SJCRH30 (cell line): ENCODE measurements at regions not wholly inside any gene's neighbourhood (a gene's known extent, or its start where the extent isn't known, plus 50 kb on each side); places are given as distances from the start of the nearest gene placed in this dataset.

ENCODE experiments used
- DNase-seq, 2 experiments: peaks; one replicate each; pipeline ENCODE4 v3.0.0-alpha.2; 2015 to 2020
- H3K27ac ChIP-seq: fragments of 250-450 bp; sonication (Bioruptor Pico); 2 replicates; pipeline ENCODE4 v1.5.1; 2020; ENCODE audit warnings: mild to moderate bottlenecking, moderate library complexity
- H3K27me3 ChIP-seq: fragments of 250-450 bp; sonication (Bioruptor Pico); 2 replicates; pipeline ENCODE4 v1.5.1; 2020; ENCODE audit warnings: mild to moderate bottlenecking, moderate library complexity
- H3K36me3 ChIP-seq: fragments of 250-450 bp; sonication (Bioruptor Pico); 2 replicates; pipeline ENCODE4 v1.5.1; 2020; ENCODE audit warnings: mild to moderate bottlenecking, moderate library complexity
- H3K4me1 ChIP-seq: fragments of 250-450 bp; sonication (Bioruptor Pico); 2 replicates; pipeline ENCODE4 v1.5.1; 2020; ENCODE audit warnings: mild to moderate bottlenecking, moderate library complexity
- H3K4me3 ChIP-seq: fragments of 250-450 bp; sonication (Bioruptor Pico); 2 replicates; pipeline ENCODE4 v1.5.1; 2020; ENCODE audit warnings: mild to moderate bottlenecking, moderate library complexity
- H3K9me3 ChIP-seq: fragments of 250-450 bp; sonication (Bioruptor Pico); replicated peaks from 2 replicates; pipeline ENCODE4 v1.5.1; 2020; ENCODE audit warnings: mild to moderate bottlenecking, moderate library complexity

- Histone ChIP-seq H3K4me3 (no peak overlapping the region), H3K4me1 (peaks cover 10% of the 10 kb centered on the region), H3K36me3 (no peaks in the 10 kb centered on the region), H3K9me3 (no peaks in the 10 kb centered on the region), H3K27me3 (no peaks in the 10 kb centered on the region), H3K27ac (no peak overlapping the region)
- DNase-seq, result no peak
These were observed 636.2 kb downstream of the DIAPH3 start for GRCh38 chr13:59527500-59527899.

- DNase-seq, result peak; percentile 84 to 90
- Histone ChIP-seq H3K4me1 (peaks cover 24% of the 10 kb centered on the region), H3K27ac (peak overlapping the region; percentile 36; the same call in 1 of the 2 replicates), H3K36me3 (no peaks in the 10 kb centered on the region), H3K4me3 (peak overlapping the region; percentile 26; the same call in 1 of the 2 replicates), H3K9me3 (no peaks in the 10 kb centered on the region), H3K27me3 (no peaks in the 10 kb centered on the region)
These were observed 632.1 kb downstream of the DIAPH3 start for GRCh38 chr13:59531571-59532091.

- Histone ChIP-seq H3K27me3 (no peaks in the 10 kb centered on the region), H3K4me3 (no peak overlapping the region), H3K27ac (peak overlapping the region; percentile 36; the same call in 1 of the 2 replicates), H3K4me1 (peaks cover 24% of the 10 kb centered on the region), H3K9me3 (no peaks in the 10 kb centered on the region), H3K36me3 (no peaks in the 10 kb centered on the region)
- DNase-seq, result no peak
These were observed 631.3 kb downstream of the DIAPH3 start for GRCh38 chr13:59532405-59532804.

DNA sequence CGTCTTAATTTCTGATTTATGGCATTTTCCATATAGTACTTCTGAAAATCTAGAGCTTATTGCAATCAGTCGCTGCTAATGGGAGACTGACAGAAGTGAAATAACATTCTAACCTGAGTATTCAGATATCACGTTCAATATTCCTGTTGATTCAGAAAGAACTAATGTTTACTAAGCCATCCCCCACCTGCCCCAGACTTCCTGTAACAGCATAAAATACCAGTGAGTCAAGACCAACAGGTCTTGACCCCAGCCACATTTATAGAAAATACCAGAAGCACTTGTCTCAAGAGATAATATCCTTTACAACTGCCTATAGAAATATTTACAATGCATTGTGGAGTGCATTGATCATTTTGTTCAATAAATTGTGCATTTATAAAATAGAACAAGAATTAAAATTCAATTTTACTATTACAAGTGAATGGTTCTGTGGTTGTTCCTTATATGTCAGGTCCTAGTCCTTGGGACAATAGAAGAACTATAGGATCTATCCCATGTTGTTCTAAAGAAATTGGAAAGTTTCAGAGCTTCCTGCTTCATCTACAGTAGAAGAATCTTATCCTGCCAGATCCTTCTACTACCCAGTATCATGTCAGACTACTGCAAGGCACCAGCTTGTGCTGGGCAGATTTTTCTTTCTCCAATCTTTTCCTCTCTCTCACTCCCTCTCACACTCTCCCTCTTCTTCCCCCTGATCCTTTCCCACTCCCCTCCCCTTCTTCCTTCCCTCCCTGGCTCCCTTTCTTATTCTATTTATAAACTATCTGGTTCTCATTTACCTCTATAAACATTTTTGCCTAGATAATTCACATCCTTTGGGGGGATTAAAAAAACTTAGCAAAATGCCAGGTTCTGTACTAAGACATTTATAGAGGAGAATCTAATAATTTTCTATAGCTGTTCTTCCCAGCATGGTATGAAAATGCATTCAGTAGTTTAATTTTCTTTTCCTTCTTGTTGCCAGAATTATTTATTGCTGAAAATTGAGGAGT lies 629.9 kb downstream of the DIAPH3 start:
- no peak overlapping the region for H3K4me3 ChIP-seq
- no peak overlapping the region for H3K27ac ChIP-seq
- no peaks in the 10 kb centered on the region for H3K9me3 ChIP-seq
- no peaks in the 10 kb centered on the region for H3K36me3 ChIP-seq
- peaks cover 24% of the 10 kb centered on the region for H3K4me1 ChIP-seq
- H3K27me3 ChIP-seq, result no peaks in the 10 kb centered on the region
- no peak for DNase-seq

DNA sequence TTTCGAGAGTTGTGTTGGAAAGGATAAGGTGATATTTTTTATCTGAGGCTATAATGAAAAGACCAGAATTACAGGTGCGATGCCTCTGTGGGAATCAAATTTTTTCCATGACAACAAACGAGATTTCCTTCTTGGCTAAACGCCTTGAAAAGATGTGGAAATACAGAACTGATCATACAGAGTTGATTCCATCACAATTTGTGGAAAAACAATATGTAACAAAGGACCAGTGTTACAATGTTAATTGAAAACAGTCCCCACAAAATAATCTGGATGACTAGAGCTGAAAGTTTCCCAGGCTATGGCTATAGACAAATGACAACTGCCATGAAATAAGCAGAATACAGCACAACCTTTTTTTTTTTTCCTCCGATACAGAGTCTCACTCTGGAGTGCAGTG lies 628.9 kb downstream of the DIAPH3 start:
- peaks cover 24% of the 10 kb centered on the region for H3K4me1 ChIP-seq
- H3K9me3 ChIP-seq, result no peaks in the 10 kb centered on the region
- DNase-seq, result no peak
- no peak overlapping the region for H3K4me3 ChIP-seq
- H3K27me3 ChIP-seq, result no peaks in the 10 kb centered on the region
- H3K36me3 ChIP-seq, result no peaks in the 10 kb centered on the region
- H3K27ac ChIP-seq, result no peak overlapping the region

GRCh38 chr13:59537500-59537899 lies 626.2 kb downstream of the DIAPH3 start:
- no peaks in the 10 kb centered on the region for H3K36me3 ChIP-seq
- peaks cover 14% of the 10 kb centered on the region for H3K4me1 ChIP-seq
- H3K27ac ChIP-seq, result no peak overlapping the region
- no peak for DNase-seq
- H3K27me3 ChIP-seq, result no peaks in the 10 kb centered on the region
- H3K4me3 ChIP-seq, result no peak overlapping the region
- H3K9me3 ChIP-seq, result no peaks in the 10 kb centered on the region; the same call in 1 of the 2 replicates

GRCh38 chr13:59538512-59538911 lies 625.2 kb downstream of the DIAPH3 start:
- H3K27ac ChIP-seq, result no peak overlapping the region
- H3K27me3 ChIP-seq, result no peaks in the 10 kb centered on the region
- H3K36me3 ChIP-seq, result no peaks in the 10 kb centered on the region
- peaks cover 7% of the 10 kb centered on the region for H3K4me1 ChIP-seq
- no peaks in the 10 kb centered on the region; the same call in 1 of the 2 replicates for H3K9me3 ChIP-seq
- DNase-seq, result no peak
- H3K4me3 ChIP-seq, result no peak overlapping the region

GRCh38 chr13:59542303-59542702 lies 621.4 kb downstream of the DIAPH3 start:
- Histone ChIP-seq H3K9me3 (no peaks in the 10 kb centered on the region; the same call in 1 of the 2 replicates), H3K27ac (no peak overlapping the region), H3K27me3 (no peaks in the 10 kb centered on the region), H3K36me3 (no peaks in the 10 kb centered on the region), H3K4me3 (no peak overlapping the region), H3K4me1 (no peaks in the 10 kb centered on the region)
- no peak for DNase-seq

GRCh38 chr13:59543418-59543817 lies 620.3 kb downstream of the DIAPH3 start:
- Histone ChIP-seq H3K9me3 (no peaks in the 10 kb centered on the region; the same call in 1 of the 2 replicates), H3K36me3 (no peaks in the 10 kb centered on the region), H3K4me3 (no peak overlapping the region), H3K27ac (no peak overlapping the region), H3K4me1 (no peaks in the 10 kb centered on the region), H3K27me3 (no peaks in the 10 kb centered on the region)
- no peak for DNase-seq

GRCh38 chr13:59545007-59545406 lies 618.7 kb downstream of the DIAPH3 start:
- no peaks in the 10 kb centered on the region for H3K4me1 ChIP-seq
- no peaks in the 10 kb centered on the region for H3K27me3 ChIP-seq
- no peak overlapping the region for H3K4me3 ChIP-seq
- peak; percentile 14 to 45 for DNase-seq
- H3K9me3 ChIP-seq, result no peaks in the 10 kb centered on the region; the same call in 1 of the 2 replicates
- H3K36me3 ChIP-seq, result no peaks in the 10 kb centered on the region
- H3K27ac ChIP-seq, result no peak overlapping the region

GRCh38 chr13:59546178-59546577 lies 617.5 kb downstream of the DIAPH3 start:
- H3K4me3 ChIP-seq, result no peak overlapping the region
- no peaks in the 10 kb centered on the region for H3K36me3 ChIP-seq
- H3K27ac ChIP-seq, result no peak overlapping the region
- DNase-seq, result no peak
- H3K27me3 ChIP-seq, result no peaks in the 10 kb centered on the region
- no peaks in the 10 kb centered on the region for H3K4me1 ChIP-seq
- H3K9me3 ChIP-seq, result no peaks in the 10 kb centered on the region; the same call in 1 of the 2 replicates

DNA sequence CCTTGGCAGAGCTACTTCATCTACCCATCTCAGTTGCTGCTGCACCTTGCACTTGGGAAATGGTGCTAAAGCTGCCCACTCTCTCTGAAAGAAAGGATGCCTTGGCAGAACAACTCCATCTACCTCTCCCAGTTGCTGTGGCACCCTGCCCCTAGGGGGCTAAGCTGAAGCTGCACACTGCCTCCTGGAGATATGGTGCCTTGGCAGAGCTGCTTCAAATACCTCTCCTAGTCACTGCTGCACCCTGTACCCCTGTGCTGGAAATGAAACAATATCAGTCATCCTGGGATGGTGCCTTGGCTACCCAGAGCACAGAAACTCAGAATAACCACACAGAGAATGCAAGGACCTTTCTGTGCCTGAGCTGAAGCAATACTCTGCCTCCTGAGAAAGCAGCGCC lies 615.8 kb downstream of the DIAPH3 start:
- no peaks in the 10 kb centered on the region for H3K36me3 ChIP-seq
- H3K4me3 ChIP-seq, result no peak overlapping the region
- no peak for DNase-seq
- no peaks in the 10 kb centered on the region for H3K4me1 ChIP-seq
- H3K27ac ChIP-seq, result no peak overlapping the region
- no peaks in the 10 kb centered on the region for H3K9me3 ChIP-seq
- no peaks in the 10 kb centered on the region for H3K27me3 ChIP-seq

GRCh38 chr13:59562924-59563323 lies 600.8 kb downstream of the DIAPH3 start:
- Histone ChIP-seq H3K4me3 (no peak overlapping the region), H3K4me1 (0 out of 2 replicates have a peak, but pooled peaks cover 3% of the 10 kb centered on the region), H3K27ac (no peak overlapping the region), H3K27me3 (no peaks in the 10 kb centered on the region), H3K9me3 (peaks cover 7% of the 10 kb centered on the region; the same call in 1 of the 2 replicates), H3K36me3 (no peaks in the 10 kb centered on the region)
- peak; percentile 25 to 33 for DNase-seq

DNA sequence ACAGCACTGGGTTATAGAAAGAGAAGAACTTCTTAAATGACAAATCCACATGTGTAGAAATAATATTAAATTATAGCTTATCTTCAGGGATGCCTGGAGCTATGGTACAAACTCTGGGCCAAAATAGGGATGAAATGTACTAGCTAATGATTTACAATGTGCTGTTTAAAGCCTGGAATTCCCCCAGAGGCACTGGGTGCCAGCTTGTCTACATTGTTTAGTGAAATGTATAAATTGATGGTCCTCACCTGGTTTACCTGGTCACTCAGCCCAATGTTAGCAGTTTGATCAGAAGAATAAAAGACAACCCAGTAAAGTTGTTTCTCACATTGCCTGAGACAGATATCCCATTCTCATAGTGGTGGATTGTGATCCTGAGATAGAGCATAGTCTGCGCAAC lies 597.2 kb downstream of the DIAPH3 start:
- DNase-seq, result no peak
- no peaks in the 10 kb centered on the region for H3K27me3 ChIP-seq
- H3K4me1 ChIP-seq, result 0 out of 2 replicates have a peak, but pooled peaks cover 3% of the 10 kb centered on the region
- H3K36me3 ChIP-seq, result no peaks in the 10 kb centered on the region
- peaks cover 6% of the 10 kb centered on the region; the same call in 1 of the 2 replicates for H3K9me3 ChIP-seq
- no peak overlapping the region for H3K27ac ChIP-seq
- no peak overlapping the region for H3K4me3 ChIP-seq

GRCh38 chr13:59568306-59568705 lies 595.4 kb downstream of the DIAPH3 start:
- Histone ChIP-seq H3K9me3 (peaks cover 3% of the 10 kb centered on the region; the same call in 1 of the 2 replicates), H3K27ac (no peak overlapping the region), H3K36me3 (no peaks in the 10 kb centered on the region), H3K4me3 (no peak overlapping the region), H3K27me3 (no peaks in the 10 kb centered on the region), H3K4me1 (no peaks in the 10 kb centered on the region)
- DNase-seq, result no peak
